ENCODE measurements at regions not wholly inside any gene's neighbourhood (a gene's known extent, or its start where the extent isn't known, plus 50 kb on each side); places are given as distances from the start of the nearest gene placed in this dataset.

DNA sequence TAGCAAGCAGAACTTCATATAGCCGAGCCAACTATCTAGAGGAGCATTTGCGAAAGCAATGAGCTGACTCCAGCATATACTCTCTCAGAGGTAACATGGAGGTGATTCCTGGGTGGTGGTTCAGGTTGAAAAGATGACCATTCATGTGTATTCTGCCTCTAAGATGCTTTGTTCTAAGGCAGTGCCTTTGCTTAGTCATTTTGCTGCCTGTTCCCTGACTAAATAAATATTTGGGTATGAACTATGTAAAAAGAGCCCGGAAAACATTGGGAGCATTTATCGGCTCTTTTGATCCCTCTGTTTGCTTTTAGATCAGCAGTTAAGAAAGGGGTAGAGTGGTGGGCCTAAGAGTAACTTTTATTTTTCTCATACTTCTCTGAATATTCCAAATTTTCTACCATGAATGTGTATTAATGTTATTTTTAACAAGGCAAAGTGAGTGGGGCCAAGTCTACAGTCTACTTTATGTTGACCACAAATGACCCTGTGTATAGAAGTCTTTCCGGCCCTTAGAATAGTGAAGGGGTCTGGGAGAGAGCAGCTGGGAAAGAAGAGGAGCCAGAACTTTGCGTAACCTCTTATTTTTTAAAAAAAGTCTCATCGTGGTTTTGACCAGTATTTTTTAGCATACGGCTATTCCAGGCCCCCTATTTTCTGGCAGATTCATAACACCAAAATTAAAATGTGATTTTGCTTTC lies 206.5 kb upstream of the EYA4 start:
- Histone ChIP-seq H3K27ac (no peak overlapping the region), H3K36me3 (no peaks in the 10 kb centered on the region), H3K9me3 (no peaks in the 10 kb centered on the region), H3K4me3 (no peak overlapping the region), H3K27me3 (ENCODE audit: low read depth) (no peaks in the 10 kb centered on the region), H3K4me1 (no peaks in the 10 kb centered on the region)
- TF ChIP-seq, protein P1, sequence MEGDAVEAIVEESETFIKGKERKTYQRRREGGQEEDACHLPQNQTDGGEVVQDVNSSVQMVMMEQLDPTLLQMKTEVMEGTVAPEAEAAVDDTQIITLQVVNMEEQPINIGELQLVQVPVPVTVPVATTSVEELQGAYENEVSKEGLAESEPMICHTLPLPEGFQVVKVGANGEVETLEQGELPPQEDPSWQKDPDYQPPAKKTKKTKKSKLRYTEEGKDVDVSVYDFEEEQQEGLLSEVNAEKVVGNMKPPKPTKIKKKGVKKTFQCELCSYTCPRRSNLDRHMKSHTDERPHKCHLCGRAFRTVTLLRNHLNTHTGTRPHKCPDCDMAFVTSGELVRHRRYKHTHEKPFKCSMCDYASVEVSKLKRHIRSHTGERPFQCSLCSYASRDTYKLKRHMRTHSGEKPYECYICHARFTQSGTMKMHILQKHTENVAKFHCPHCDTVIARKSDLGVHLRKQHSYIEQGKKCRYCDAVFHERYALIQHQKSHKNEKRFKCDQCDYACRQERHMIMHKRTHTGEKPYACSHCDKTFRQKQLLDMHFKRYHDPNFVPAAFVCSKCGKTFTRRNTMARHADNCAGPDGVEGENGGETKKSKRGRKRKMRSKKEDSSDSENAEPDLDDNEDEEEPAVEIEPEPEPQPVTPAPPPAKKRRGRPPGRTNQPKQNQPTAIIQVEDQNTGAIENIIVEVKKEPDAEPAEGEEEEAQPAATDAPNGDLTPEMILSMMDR (IDR thresholded peaks at IDR 0.05): no peak
- ATAC-seq (peak in 1 of 2 donors; percentile 28), DNase-seq (no peak)
- intact Hi-C loops (cut with DNase I): no loop called here

DNA sequence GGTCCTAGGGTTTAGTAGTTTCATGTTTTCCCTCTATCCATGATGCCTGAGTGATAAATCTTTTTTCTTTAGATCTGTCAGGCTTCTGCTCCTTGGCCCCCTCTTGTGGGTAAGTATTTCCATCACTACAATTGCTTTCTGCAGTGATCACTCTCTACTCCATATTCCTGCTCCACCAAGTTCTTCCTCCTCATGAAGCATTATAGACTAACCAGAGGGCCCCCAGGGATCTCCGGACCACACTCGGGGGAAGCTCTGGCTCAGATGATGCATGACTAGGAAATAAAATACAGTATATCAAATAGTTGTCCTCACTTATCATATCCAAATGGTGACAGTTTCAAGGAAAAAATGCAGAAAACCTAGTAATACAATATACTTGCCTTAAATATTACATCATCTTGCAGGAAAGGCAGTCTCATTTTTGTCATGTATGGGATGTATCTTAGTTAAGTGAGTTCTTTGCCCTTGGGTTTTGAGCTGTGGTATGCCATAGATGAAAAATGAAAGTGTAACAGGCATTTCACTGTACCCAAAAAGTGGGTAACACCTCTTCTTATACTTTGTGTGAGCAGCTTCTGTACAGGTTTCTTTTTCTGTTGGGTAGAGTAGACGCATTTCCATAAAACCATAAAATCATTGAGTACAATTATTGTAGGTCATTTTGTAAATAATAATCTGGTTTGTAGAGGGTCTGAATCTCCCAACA lies 200.9 kb upstream of the EYA4 start:
- intact Hi-C loops (cut with DNase I): no loop called here
- H3K4me1 ChIP-seq: no peaks in the 10 kb centered on the region
- H3K27ac ChIP-seq: no peak overlapping the region
- no peaks in the 10 kb centered on the region for H3K36me3 ChIP-seq
- DNase-seq: no peak
- TF ChIP-seq, protein P1 (IDR thresholded peaks at IDR 0.05): peak; percentile 17
- no peaks in the 10 kb centered on the region for H3K9me3 ChIP-seq
- no peak for ATAC-seq
- no peaks in the 10 kb centered on the region for H3K27me3 ChIP-seq (ENCODE audit: low read depth)
- H3K4me3 ChIP-seq: no peak overlapping the region

DNA sequence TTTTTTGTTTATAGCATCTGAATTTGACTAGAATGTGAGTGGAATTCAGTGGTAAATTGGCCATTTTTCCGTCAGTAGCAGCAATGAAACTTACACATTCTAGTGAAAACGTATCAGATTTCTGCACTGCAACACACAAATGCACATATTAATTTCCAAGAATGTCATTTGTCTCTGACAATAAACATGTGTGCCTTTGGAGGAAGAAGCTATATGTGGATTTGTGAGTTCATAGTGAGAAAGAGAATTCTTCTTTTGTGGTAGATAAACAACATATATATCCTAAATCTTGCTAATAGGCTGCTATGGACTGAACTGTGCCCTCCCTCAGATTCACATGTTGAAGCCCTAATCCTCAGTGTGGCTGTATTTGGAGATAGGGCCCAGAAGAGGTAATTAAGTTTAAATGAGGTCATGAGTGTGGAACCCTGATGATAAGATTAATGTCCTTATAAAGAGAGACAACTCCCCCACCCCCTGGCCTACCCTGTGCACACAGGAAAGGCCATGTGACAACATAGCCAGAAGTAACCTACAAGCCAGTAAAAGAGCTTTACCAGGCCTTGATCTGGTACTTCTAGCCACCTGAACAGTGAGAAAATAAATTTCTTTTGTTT lies 200.2 kb upstream of the EYA4 start:
- ATAC-seq (no peak), DNase-seq (no peak)
- no peaks in the 10 kb centered on the region for H3K27me3 ChIP-seq (ENCODE audit: low read depth)
- H3K27ac ChIP-seq: no peak overlapping the region
- no peaks in the 10 kb centered on the region for H3K9me3 ChIP-seq
- TF ChIP-seq, protein P1 (IDR thresholded peaks at IDR 0.05): no peak
- no peak overlapping the region for H3K4me3 ChIP-seq
- intact Hi-C loops (cut with DNase I): no loop called here
- no peaks in the 10 kb centered on the region for H3K36me3 ChIP-seq
- no peaks in the 10 kb centered on the region for H3K4me1 ChIP-seq

DNA sequence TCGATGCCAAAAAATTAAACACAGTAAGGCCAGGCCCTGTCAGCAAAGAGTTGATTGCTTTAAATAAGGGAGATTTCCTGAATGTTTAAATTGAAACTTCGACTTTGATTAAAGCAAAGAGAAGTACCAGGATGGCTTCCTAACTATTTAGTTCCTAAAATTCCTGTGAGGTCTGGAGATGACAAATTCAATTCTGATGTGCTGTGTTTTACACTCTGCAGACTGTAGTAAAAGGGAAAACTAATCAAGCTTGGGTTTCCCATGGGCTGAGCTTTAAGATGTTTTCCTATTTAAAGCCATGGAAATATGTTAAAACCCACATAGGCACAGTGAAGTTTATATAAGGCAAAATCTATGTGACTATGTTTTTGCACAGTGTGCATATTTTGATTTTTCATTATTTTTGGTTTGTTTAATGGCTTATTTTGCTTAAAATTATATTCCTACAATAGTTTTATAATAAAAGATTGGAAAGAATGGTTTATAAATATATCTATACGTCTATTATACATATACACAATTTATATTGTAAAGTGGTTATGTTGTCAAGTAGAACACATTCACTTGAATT lies 198.5 kb upstream of the EYA4 start:
- Histone ChIP-seq H3K4me1 (no peaks in the 10 kb centered on the region), H3K4me3 (no peak overlapping the region), H3K9me3 (no peaks in the 10 kb centered on the region), H3K36me3 (no peaks in the 10 kb centered on the region), H3K27ac (no peak overlapping the region), H3K27me3 (ENCODE audit: low read depth) (no peaks in the 10 kb centered on the region)
- no peak for DNase-seq
- TF ChIP-seq, protein P1 (IDR thresholded peaks at IDR 0.05): no peak
- no peak for ATAC-seq
- intact Hi-C loops (cut with DNase I): no loop called here

DNA sequence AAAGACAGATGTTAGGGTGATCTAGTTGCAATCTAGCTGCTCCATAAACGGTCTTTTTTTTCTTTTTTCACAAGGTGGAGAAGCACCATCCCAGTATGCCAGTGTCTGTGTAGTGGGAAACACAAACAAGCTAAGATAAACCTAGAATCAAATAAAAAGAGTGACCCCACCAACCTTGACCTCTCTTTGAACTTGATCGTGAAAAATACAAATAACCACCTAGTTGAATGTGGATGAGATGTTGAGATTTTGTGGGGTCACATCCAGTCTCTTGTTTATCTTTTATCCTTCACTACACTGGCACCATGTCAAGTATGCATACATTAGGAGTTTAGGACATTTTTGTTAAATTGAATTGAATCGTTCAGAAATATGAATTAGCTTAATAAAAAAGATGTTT lies 194.6 kb upstream of the EYA4 start:
- intact Hi-C loops (cut with DNase I): no loop called here
- no peak for DNase-seq
- H3K4me1 ChIP-seq: no peaks in the 10 kb centered on the region
- H3K9me3 ChIP-seq: no peaks in the 10 kb centered on the region
- H3K36me3 ChIP-seq: no peaks in the 10 kb centered on the region
- no peak overlapping the region for H3K4me3 ChIP-seq
- no peak for ATAC-seq
- TF ChIP-seq, protein P1 (IDR thresholded peaks at IDR 0.05): no peak
- no peak overlapping the region for H3K27ac ChIP-seq
- H3K27me3 ChIP-seq (ENCODE audit: low read depth): no peaks in the 10 kb centered on the region

Data from lower lobe of right lung (tissue), 2 donors.